Breast epithelium (tissue), 4 donors: ENCODE measurements at regions not wholly inside any gene's neighbourhood (a gene's known extent, or its start where the extent isn't known, plus 50 kb on each side); places are given as distances from the start of the nearest gene placed in this dataset.

ENCODE experiments used
- DNase-seq, 2 donors: peaks; one replicate each; pipeline ENCODE4 v3.0.0-alpha.2; 2019; ENCODE audit warnings: low spot score in 2 of 2
- H3K27ac ChIP-seq, 2 donors: fragments of 200-600 bp; sonication (generic) in 1 of 2; one replicate each; pipeline ENCODE4 v1.5.1; 2016 to 2019; ENCODE audit warnings: mild to moderate bottlenecking in 1 of 2
- H3K27me3 ChIP-seq, 2 donors: fragments of 200-600 bp; sonication (generic) in 1 of 2; one replicate each; pipeline versions ENCODE4 v1.5.1 to v1.6.0; 2017 to 2019; ENCODE audit warnings: control low read depth in 1 of 2, mild to moderate bottlenecking in 1 of 2
- H3K36me3 ChIP-seq: fragments of 200-600 bp; one replicate; pipeline ENCODE4 v1.5.1; 2019
- H3K4me1 ChIP-seq, 2 donors: fragments of 200-600 bp; sonication (generic); one replicate each; pipeline ENCODE4 v1.5.1; 2016 to 2019; ENCODE audit warnings: control low read depth in 1 of 2
- H3K4me3 ChIP-seq, 3 donors: fragments of 200-600 bp; sonication (generic); 1 replicate in 2 of 3; 2 replicates in 1 of 3; pipeline ENCODE4 v1.5.1; 2016 to 2019; ENCODE audit warnings: mild to moderate bottlenecking in 3 of 3, moderate library complexity in 2 of 3
- H3K9me3 ChIP-seq, 2 donors: fragments of 200-600 bp; sonication (generic) in 1 of 2; one replicate each; pipeline ENCODE4 v1.5.1; 2016 to 2019; ENCODE audit warnings: control low read depth in 1 of 2
- CTCF ChIP-seq, 3 donors: fragments of 450-650 bp; IDR thresholded peaks; one replicate each; pipeline ENCODE4 v1.5.1; 2016 to 2017; ENCODE audit warnings: antibody characterized with exemption in 3 of 3, mild to moderate bottlenecking in 3 of 3, moderate library complexity in 3 of 3
- POLR2A ChIP-seq: fragments of 450-650 bp; IDR thresholded peaks from one replicate; pipeline ENCODE4 v1.6.1; 2016; ENCODE audit warnings: antibody characterized with exemption, mild to moderate bottlenecking, moderate library complexity
- POLR2AphosphoS5 ChIP-seq, 3 donors: sonication (generic); formaldehyde crosslinking; IDR thresholded peaks; one replicate each; pipeline ENCODE4 v1.6.1; 2017; ENCODE audit warnings: antibody characterized with exemption in 3 of 3
- intact Hi-C: fragments of 100-400 bp; cut with DNase I; formaldehyde crosslinking; loops from one replicate; pipeline ENCODE4 v1.15.1; 2023; ENCODE audit warnings: low total_unique reads

- Histone ChIP-seq H3K4me1 (no peaks in the 10 kb centered on the region), H3K4me3 (no peak overlapping the region), H3K27ac (no peak overlapping the region), H3K27me3 (peaks cover 0 to 5% of the 10 kb centered on the region in 2 donors), H3K36me3 (no peaks in the 10 kb centered on the region), H3K9me3 (peaks cover 0 to 11% of the 10 kb centered on the region in 2 donors)
- TF ChIP-seq CTCF (IDR thresholded peaks at IDR 0.05) (no peak), POLR2A (no peak), POLR2AphosphoS5 (IDR thresholded peaks at IDR 0.05) (no peak)
- intact Hi-C loops: no loop called here
- no peak for DNase-seq
Measured at GRCh38 chr3:43852066-43852465, 161.3 kb downstream of the ABHD5 start.

GRCh38 chr3:43854283-43854682 lies 163.5 kb downstream of the ABHD5 start:
- H3K27me3 ChIP-seq: peaks cover 0 to 14% of the 10 kb centered on the region in 2 donors
- H3K4me1 ChIP-seq: no peaks in the 10 kb centered on the region
- no peak for TF ChIP-seq POLR2A
- no peak for TF ChIP-seq CTCF (IDR thresholded peaks at IDR 0.05)
- TF ChIP-seq POLR2AphosphoS5 (IDR thresholded peaks at IDR 0.05): no peak
- no peak overlapping the region for H3K4me3 ChIP-seq
- no peaks in the 10 kb centered on the region for H3K9me3 ChIP-seq
- H3K27ac ChIP-seq: no peak overlapping the region
- no peak for DNase-seq
- intact Hi-C loops: no loop called here
- H3K36me3 ChIP-seq: no peaks in the 10 kb centered on the region

GRCh38 chr3:43854916-43855315 lies 164.2 kb downstream of the ABHD5 start:
- intact Hi-C loops: no loop called here
- Histone ChIP-seq H3K36me3 (no peaks in the 10 kb centered on the region), H3K4me3 (no peak overlapping the region), H3K4me1 (no peaks in the 10 kb centered on the region), H3K27me3 (peaks cover 0 to 14% of the 10 kb centered on the region in 2 donors), H3K27ac (no peak overlapping the region), H3K9me3 (no peaks in the 10 kb centered on the region)
- TF ChIP-seq CTCF (IDR thresholded peaks at IDR 0.05): no peak
- TF ChIP-seq POLR2AphosphoS5 (IDR thresholded peaks at IDR 0.05): no peak
- TF ChIP-seq POLR2A: no peak
- DNase-seq: no peak

GRCh38 chr3:43855674-43856299 lies 165.0 kb downstream of the ABHD5 start:
- peaks cover 0 to 14% of the 10 kb centered on the region in 2 donors for H3K27me3 ChIP-seq
- intact Hi-C loops: no loop called here
- H3K36me3 ChIP-seq: no peaks in the 10 kb centered on the region

More at GRCh38 chr3:43855674-43856299, 165.0 kb downstream of the ABHD5 start:
- Histone ChIP-seq H3K27ac (no peak overlapping the region), H3K9me3 (no peaks in the 10 kb centered on the region), H3K4me3 (no peak overlapping the region), H3K4me1 (no peaks in the 10 kb centered on the region)
- TF ChIP-seq POLR2AphosphoS5 (IDR thresholded peaks at IDR 0.05) (no peak), CTCF (IDR thresholded peaks at IDR 0.05) (peak in 2 of 3 donors; percentile 30 to 37)
- no peak for DNase-seq
